ENCODE measurements at regions not wholly inside any gene's neighbourhood (a gene's known extent, or its start where the extent isn't known, plus 50 kb on each side); places are given as distances from the start of the nearest gene placed in this dataset.

DNA sequence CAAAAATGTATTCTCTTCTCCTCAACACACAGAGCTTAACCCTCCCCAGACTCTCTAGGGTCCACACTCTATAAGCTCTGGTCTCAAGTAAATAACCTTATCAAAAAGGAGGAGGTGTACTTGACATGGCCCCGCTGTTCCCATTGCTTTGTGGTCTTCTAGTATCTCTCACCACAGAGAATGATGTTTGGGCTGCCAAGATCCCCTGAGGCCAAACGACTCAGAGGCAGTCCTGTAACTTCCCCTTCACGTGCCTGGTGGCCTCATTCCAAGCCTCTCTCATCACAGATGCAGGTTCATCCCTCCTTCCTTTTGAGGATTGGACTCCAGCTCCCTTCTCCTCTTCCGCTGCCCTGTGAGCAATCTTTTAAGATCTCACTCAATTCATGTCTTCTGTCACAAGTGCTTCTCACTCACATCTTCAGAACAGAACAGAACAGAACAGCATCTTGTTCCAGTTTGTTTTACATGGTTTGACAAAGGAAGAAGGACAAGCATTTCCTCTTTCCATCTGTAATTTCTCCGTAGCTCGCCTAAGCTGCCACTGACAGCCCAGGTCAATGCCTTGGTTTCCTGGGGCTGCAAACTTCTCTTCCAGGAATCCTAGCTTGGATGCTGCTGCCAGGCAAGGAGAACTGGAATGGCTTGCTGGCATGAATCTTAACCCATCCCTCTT, 541.5 kb downstream of the CD83 start:
- ChIA-PET CTCF (no interaction called here), POLR2A (interaction anchor here (0.6 kb wide), 1 partner anchor 827 kb away, joined by 6 read pairs; no protein-coding TSS in a partner anchor)

DNA sequence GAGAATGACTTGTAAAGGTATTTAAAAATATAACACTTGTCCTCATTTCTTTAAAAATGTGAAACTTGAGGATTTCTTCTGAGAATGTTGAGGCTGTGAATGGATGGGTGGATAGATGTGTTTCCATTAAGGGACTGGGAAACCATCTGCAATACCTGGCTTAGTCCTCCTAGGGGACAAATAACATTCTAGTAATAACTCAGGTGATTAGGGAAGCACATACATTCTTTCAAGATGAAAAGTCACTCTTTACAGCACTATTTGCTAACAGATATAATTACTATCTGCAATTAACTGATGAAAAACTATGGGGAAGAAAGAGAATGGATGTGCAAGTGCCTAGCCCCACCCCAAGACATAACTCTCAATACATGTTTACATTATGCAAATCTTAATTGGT, 542.3 kb downstream of the CD83 start:
- ChIA-PET POLR2A (interaction anchor here (0.6 kb wide), 1 partner anchor 827 kb away, joined by 6 read pairs; no protein-coding TSS in a partner anchor), CTCF (no interaction called here)

DNA sequence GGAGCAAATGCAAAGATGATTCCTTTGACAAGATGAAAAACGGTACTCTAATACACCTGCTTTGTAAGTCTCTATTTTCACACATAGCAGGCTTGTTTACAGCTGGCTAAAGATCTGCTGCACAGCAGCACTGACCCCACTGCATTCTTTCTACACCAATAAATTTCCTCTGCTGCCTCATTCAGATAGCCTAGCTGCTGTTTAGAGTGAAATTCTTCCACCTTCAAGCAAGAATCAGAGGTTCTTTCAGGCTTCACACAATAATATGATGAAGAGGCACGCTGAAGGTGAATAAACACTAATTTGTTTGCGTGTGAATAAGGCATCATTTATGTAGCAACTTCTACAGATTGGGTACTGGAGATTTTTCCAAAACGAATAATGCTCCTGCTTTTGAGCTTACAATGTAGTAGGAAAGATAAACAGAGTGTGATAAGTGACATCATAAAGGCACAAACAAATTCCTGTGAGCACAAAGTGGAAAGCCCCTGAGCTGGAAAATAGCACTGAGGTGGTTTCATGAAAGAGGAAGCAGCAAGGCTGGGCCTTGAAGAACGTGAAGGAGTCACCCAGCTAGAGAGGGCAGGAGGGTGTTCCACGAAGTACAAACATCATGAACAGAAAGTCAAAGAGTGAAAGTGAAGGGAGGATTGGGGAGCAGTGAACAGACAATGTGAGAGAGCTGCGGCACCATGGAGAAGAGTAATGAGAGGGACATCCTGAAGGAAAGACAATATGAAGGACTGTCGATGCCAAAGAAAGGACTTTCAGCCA, 543.4 kb downstream of the CD83 start:
- ChIA-PET POLR2A (interaction anchor here (0.7 kb wide), 1 partner anchor 8 kb away, joined by 3 read pairs; no protein-coding TSS in a partner anchor), CTCF (interaction anchor here (1.4 kb wide), 1 partner anchor 50 kb away, joined by 4 read pairs; no protein-coding TSS in a partner anchor)

DNA sequence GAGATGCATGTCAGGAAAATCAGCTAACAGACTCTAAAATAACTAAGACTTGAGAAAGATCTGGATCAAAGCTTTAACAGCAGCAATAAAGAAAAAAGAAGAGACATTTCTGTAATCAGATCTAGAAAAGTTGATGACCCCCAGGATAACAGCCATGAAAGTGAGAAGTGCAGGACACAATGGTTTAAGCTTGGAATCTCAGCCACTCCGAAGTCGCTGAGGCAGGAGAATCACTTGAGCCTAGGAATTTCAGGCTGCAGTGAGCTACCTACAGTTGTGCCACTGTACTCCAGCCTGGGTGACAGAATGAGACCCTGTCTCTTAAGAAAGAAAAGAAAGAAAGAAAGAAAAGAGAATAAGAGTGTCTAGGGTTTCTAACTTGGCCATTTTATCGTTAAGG, 544.1 kb downstream of the CD83 start:
- POLR2A ChIA-PET = no interaction called here

DNA sequence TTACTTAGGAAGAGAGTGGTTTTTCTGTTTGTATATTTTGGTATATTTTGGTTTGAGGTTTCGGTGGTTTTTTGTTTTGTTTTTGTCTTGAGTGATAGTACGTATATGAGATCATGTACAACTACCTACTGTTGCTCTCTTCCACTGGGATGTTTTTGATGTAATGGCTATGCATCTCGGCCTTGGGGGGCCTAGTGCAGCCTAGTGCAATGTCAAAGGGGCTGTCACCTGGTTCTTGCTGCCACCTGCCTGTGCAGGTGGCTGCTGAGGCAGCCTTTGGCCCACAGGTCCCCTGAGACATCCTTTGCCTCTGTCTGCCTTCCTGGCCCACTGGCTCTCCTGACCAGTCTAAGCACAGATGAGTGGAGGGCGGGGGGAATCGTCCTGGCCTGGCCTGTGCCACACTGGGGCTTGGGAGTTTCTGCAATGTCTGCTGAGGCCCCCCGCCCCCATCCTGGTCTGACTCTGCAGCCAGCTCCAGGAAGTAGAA, 546.6 kb downstream of the CD83 start:
- ChIA-PET POLR2A (no interaction called here), CTCF (interaction anchor here (1.3 kb wide), 1 partner anchor 11 kb away, joined by 3 read pairs; no protein-coding TSS in a partner anchor)

More for the DNA sequence above, 544.1 kb downstream of the CD83 start:
- CTCF ChIA-PET = interaction anchor here (0.6 to 1.4 kb wide), 2 partner anchors 49 to 424 kb away, joined by 4 to 6 read pairs; no protein-coding TSS in a partner anchor

DNA sequence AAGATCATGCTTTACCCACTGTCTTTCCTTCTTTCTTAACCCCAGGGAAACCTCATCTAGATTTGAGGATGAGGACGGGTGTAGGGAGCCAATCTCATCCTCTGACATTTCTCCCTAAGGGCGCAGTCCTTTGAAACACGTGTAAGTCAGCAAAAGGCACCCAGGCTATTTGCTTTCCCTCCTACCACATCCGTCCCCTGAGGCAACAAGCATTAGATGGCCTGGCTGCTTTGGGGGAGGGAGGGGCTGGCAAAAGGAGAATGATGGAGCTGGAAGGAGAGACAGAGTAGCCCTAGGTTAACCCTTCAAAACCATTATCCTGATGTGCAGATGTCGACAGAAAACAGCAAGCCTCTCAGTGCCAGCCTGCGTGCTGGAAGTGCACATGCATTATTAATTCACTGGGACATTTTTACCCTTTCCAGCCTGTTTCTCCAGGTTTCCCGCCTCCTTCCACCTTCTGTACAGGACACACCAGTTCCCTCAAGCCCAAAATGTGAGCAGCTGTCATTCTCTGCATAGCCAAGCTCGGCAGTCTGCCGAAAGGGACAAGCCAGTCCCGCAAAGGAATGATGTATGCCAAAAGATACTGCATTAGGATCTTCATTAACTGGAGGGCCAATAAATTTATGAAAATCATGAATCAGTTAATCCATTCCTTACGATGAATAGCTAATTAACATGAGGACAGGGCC, 547.2 kb downstream of the CD83 start:
- CTCF ChIA-PET = interaction anchor here (1.3 kb wide), 1 partner anchor 10 kb away, joined by 3 read pairs; no protein-coding TSS in a partner anchor
- POLR2A ChIA-PET = no interaction called here

DNA sequence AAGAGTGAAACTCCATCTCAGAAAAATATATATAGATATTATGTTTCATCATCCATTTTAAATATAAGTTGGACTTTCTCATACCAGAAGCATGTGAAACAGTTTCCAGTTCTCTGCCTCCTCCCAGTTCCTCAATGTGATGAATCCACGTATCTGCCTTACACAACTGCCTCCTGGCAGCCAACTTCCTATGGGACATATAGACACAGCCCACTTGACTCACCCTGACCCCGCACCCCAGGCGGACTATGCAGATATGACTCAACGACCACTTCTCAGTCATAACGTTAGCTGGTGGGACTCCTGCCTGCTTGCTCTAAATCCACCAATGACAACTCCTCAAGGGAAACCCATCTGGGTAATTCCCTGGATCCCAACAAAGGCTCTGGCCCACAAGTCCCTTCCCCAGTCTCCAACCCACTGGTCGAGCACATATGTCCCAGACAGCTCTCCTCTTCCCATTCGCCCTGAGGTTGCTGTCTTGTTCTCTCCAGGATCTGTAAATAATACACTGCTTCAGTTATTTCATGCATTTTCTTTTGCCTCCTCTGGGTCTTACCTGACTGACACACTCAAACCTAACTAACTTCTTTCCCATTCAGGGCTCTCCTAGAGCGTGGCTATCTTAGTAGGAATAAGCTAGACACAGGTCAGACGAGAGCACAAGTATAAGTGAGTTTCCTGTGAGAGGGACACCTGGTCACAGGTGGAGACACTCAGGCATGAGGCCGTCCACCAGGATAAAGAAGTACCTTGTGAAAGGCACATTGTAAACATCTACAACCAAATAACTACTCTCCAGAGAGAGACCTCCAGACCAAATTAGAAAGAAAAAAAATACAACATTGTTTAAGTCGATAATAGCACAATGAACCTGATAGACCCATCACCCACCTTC, 548.5 kb downstream of the CD83 start:
- CTCF ChIA-PET = no interaction called here
- POLR2A ChIA-PET = no interaction called here

DNA sequence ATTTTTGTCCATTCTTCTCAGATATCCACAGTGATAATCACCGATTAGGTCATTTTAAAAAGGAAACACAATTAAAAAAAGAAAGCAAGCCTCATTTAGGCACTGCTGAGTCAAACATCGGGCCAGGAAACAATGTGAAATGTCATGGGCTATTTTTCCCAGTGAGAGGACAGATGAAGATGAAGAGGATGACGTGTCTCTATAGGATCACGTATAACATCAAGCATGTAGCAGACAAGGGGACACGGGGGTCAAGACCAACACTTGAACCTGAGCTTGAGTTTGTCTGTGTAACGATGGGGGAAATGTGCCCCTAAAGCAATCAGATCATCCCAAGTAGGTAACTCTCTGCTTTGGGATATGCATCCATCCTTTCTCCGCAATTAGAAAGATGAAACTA, 553.2 kb downstream of the CD83 start:
- POLR2A ChIA-PET = no interaction called here
- CTCF ChIA-PET = interaction anchor here (1.2 kb wide), 1 partner anchor 40 kb away, joined by 4 read pairs; no protein-coding TSS in a partner anchor

DNA sequence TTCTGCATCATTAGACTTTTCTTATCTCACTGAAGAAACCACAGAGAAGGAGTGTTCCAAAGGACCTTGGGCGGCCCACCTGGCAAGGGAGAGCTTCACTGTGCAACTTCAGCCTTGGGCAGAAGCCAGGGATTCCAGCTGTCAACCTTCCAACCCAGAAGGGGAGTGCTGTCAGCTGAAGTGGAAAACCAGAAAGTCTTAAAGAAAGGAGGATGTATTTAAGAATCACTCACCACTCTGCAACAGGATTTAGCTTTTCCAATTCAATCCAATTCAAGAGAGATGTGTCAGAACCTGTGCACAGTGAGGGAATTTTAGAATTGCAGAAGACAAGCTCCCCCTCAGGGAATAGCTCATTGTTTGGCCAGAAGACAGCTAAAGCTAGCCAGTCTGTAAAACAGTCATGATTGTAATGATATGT, 553.7 kb downstream of the CD83 start:
- POLR2A ChIA-PET = no interaction called here
- CTCF ChIA-PET = interaction anchor here (1.2 kb wide), 1 partner anchor 40 kb away, joined by 4 read pairs; no protein-coding TSS in a partner anchor

DNA sequence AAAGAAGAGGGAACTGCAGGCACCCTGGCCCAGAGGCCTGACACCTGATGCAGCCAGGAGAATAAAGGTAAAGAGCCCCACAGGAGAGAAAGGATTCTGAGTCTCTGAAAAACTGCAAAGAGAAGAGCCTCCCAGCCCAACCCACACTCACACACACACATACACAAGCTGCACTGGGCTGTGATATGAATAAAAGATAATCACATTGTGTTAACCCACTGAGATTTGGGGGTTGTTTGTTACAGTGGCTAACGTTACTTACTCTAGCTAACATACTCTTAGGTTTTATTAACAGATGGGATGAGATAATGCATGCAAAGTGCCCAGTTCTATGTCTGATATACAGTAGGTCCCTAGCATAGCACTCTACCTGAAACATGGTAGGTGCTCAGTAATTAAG, 554.4 kb downstream of the CD83 start:
- POLR2A ChIA-PET = no interaction called here
- CTCF ChIA-PET = no interaction called here

DNA sequence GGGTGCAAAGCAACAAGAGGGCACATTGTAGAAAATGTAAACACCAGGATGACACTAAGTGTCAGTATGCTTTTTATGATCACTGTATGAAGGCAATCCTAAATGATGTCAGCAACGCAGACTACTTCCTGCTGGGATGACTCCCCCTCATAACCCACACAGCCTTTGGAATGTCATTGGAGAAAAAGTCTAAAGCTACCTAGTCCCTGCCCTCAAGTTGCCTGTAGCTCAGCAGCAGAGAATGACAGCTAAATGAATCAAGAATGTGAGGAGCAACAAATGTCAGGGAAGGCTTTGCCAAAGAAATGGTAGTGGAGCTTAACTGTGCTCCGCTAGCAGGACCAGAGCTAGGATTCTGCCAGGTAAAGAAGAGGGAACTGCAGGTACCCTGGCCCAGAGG, 555.6 kb downstream of the CD83 start:
- ChIA-PET POLR2A (no interaction called here), CTCF (no interaction called here)

DNA sequence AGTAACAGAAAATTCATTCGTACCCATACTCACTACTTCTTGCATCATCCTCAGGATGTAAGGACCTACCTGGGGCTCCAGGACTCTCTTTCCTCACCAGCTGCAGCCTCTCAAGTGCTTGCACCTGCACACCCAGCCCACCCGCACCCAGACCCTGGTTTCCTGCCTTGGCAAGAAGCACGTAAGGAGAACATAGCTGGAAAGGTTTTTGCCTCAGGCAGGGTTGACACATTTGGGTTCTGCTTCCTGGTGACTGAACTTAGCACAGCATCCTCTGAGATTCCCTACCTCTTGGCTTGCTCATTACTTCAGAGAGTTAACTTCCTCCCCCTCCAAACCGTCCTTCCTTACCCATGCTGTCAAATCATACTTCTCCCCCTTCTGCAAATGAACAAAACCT, 556.9 kb downstream of the CD83 start:
- ChIA-PET POLR2A (no interaction called here), CTCF (interaction anchor here (0.6 to 1.2 kb wide), 4 partner anchors 10 to 185 kb away, joined by 3 read pairs; no protein-coding TSS in a partner anchor)

DNA sequence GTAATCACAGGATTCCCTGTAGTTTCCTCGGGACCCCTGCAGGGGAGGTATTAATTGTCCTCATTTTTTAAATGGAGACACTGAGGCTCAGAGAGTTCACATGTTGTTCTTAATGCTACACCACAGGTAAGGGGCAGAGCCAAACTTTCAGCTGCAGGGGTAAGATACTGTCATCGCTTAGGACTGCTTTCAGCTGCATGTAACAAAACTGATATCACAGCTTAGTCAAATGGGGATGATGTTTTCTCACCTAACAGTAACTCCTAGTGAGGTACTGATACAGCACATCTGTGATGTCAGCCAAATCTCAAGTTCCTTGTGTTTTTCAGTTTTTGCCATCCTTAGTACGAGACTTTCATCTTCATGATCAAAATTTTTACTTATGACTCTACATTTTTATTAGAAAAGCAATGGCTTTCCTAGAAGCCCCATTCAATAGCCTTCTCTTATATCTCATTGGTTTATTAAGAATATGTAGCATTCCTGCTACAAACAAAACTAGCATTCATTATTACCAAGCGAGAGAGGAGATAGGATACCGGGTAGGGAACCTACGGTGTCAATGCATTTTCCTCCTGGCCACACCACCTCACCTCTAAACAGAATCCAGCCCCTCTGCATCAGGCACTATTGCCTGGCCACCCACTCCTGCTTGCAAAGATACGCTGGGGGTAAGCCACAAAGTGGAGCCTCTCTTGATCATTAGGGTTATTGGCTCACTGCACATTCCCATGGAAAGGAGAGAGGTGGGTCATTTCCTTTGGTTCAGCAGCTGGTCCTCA, 557.5 kb downstream of the CD83 start:
- CTCF ChIA-PET = interaction anchor here (0.6 to 1.2 kb wide), 5 partner anchors 11 to 184 kb away, joined by 3 read pairs; no protein-coding TSS in a partner anchor
- POLR2A ChIA-PET = no interaction called here

DNA sequence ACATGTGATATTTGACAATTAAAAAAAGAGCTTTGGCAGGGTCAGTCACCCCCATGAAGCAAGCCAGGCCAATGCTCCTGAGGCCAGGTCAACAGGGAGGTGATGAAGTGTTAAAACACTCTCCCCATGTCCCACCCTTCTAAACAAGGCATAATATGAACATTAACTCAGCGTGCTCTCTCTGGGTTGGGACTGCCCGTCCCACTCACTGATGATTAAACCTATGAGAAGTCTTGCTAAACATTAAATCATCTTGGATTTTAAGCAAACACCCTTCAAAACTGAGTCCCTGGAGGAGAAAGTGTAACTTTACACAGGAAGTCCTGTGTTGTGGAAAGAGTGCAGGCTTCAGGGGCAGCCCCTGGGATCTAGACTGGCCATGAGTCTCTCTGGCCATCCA, 558.5 kb downstream of the CD83 start:
- ChIA-PET POLR2A (no interaction called here), CTCF (interaction anchor here (0.7 to 1.0 kb wide), 2 partner anchors 60 to 65 kb away, joined by 3 read pairs; no protein-coding TSS in a partner anchor)

DNA sequence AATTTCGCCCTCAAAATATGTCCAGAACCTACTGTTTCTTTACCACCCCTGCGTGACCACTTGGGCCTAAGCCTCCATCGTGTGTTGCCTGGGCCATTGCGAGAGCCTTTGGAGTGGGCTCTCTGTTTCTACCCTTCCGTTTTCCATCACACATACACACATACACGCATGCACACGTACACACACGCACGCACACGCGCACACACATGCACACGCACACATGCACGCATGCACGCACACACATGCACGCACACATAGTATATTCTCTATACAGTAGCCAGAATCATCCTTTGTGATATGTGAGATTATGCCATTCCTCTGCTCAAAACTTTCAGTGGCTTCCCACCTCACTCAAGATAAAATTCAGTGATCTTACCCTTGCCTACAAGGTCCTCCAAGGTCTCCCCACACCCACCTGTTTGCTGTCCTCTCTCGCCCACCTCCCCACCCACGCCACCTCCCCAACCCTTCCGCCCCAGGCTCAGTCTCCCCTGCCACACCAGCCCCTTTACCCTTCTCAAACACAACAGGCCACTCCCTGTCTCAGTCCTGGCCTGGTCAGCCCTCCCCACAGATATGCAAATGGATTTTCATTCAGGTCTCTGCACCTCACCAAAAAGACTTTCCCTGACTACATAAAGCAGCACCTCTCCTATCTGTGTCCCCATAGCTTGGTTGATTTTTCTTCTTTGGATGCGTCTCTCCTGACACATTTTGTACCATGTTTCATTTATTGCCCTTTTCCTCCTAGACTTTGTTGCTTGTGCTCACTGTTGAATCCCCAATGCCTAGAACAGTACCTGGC, 559.6 kb downstream of the CD83 start:
- POLR2A ChIA-PET = interaction anchor here (0.7 kb wide), 1 partner anchor 93 kb away, joined by 3 read pairs; no protein-coding TSS in a partner anchor
- CTCF ChIA-PET = interaction anchor here (0.8 kb wide), 1 partner anchor 34 kb away, joined by 3 read pairs; no protein-coding TSS in a partner anchor

DNA sequence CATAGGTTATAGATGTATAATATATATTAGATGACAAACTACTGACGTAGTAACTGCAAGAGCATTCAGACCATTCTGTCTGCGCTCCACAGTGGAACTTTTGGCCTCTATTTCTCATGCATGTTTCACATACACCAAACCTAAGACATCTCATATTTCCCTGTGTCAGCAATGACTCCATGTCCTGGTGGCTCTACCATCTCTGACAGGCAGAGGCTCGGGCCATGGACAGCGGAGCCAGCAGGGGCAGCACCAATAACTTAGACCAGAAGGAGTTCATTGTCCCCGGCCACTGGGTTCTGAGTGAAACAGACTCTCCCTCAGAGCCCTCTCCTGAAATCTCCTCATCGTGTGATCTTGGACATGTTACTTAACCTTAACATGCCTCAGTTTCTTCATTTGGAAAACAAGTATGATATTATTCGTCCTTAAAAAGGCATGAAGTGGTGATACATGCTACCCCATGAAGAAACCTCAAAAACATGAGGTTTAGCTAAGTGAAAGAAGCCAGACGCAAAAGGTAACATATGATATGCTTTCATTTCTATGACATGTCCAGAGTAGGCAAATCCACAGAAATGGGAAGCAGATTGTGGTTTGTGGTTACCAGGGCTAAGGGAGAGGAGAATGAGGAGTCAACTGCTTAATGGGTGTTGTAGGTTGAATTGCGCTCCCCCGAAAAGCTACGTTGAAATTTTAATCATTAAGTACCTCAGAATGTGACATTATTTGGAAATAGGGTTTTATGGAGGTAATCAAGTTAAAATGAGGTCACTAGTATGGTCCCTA, 564.0 kb upstream of the JARID2 start:
- CTCF ChIA-PET = interaction anchor here (0.6 kb wide), 1 partner anchor 360 kb away, joined by 3 read pairs; no protein-coding TSS in a partner anchor
- POLR2A ChIA-PET = no interaction called here
